Psoas muscle (tissue), 7 donors: ENCODE measurements at regions not wholly inside any gene's neighbourhood (a gene's known extent, or its start where the extent isn't known, plus 50 kb on each side); places are given as distances from the start of the nearest gene placed in this dataset.

Experiments
- ATAC-seq, 4 donors: fragments of 200-7000 bp; cut with Tn5 transposase; one replicate each; pipeline ENCODE4 v1.9.1; 2020; ENCODE audit warnings: moderate library complexity in 3 of 4, mild to moderate bottlenecking in 2 of 4
- DNase-seq, 2 donors: peaks; one replicate each; pipeline ENCODE4 v3.0.0-alpha.2; 2020
- H3K27ac ChIP-seq: fragments of 200-600 bp; one replicate; pipeline ENCODE4 v1.8.0; 2022
- H3K27me3 ChIP-seq, 3 donors: fragments of 200-600 bp in 1 of 3; one replicate each; pipeline versions ENCODE4 v1.6.1 to v1.8.0; 2013 to 2022; ENCODE audit warnings: low read length in 2 of 3, mild to moderate bottlenecking in 2 of 3, moderate library complexity in 1 of 3; ENCODE audit not compliant: insufficient read depth in 3 of 3
- H3K36me3 ChIP-seq, 2 donors: fragments of 200-600 bp in 1 of 2; one replicate each; pipeline versions ENCODE4 v1.6.1 to v1.8.0; 2013 to 2022; ENCODE audit warnings: low read depth in 1 of 2, mild to moderate bottlenecking in 1 of 2, moderate library complexity in 1 of 2; ENCODE audit not compliant: insufficient read depth in 1 of 2
- H3K4me1 ChIP-seq: fragments of 200-600 bp; one replicate; pipeline ENCODE4 v1.8.0; 2022
- H3K4me3 ChIP-seq: fragments of 200-600 bp; one replicate; pipeline ENCODE4 v1.8.0; 2022; ENCODE audit warnings: mild to moderate bottlenecking
- H3K9me3 ChIP-seq: fragments of 200-600 bp; one replicate; pipeline ENCODE4 v1.8.0; 2022
- CTCF ChIP-seq: fragments of 200-600 bp; IDR thresholded peaks from one replicate; pipeline ENCODE4 v1.8.0; 2022; ENCODE audit warnings: antibody characterized with exemption
- WGBS, 3 donors: extraction: QIAGEN DNeasy Blood & Tissue Kit; methylation state at CpG; one replicate each; pipeline versions ENCODE4 v1.1.6 to v1.1.7; 2013; 5-methylcytosine and 5-hydroxymethylcytosine counted together
- intact Hi-C, 2 donors: fragments of 100-400 bp; cut with DNase I; formaldehyde crosslinking; loops; one replicate each; pipeline versions ENCODE4 v1.11.0 to v1.14.2; 2022
- donor health status: healthy with polysubstance abuse.
- donor health status: DM: no; HTN: no; CAD: no; lungs with moderate emphysema.
- donor health status: Bipolar disorder and iron deficiency.
- donor health status: healthy.
- donor health status: DM: yes; HTN: yes; CAD: no.
- donor health status: DM: no; HTN: no; CAD: no.
- donor health status: DM: yes; HTN: yes; CAD: no.

GRCh38 chr12:84172823-84173424 lies 739.7 kb downstream of the SLC6A15 start:
- DNase-seq = no peak
- H3K36me3 ChIP-seq = no peaks in the 10 kb centered on the region
- 82 to 91% (median 82%) methylated on average over 4 of the region's 4 CpGs for WGBS, 3 donors
- H3K9me3 ChIP-seq = no peaks in the 10 kb centered on the region
- H3K27ac ChIP-seq = no peak overlapping the region
- intact Hi-C loops = no loop called here
- TF ChIP-seq CTCF = no peak
- ATAC-seq = no peak
- no peak overlapping the region for H3K4me3 ChIP-seq
- H3K4me1 ChIP-seq = no peaks in the 10 kb centered on the region
- no peaks in the 10 kb centered on the region for H3K27me3 ChIP-seq

- Histone ChIP-seq H3K9me3 (no peaks in the 10 kb centered on the region), H3K27me3 (no peaks in the 10 kb centered on the region), H3K4me3 (no peak overlapping the region), H3K27ac (no peak overlapping the region), H3K36me3 (no peaks in the 10 kb centered on the region), H3K4me1 (no peaks in the 10 kb centered on the region)
- TF ChIP-seq CTCF = no peak
- ATAC-seq (no peak), DNase-seq (no peak)
- intact Hi-C loops = no loop called here
- 9 to 24% (median 21%) methylated on average over 1 of the region's 1 CpG for WGBS, 3 donors
Observed at GRCh38 chr12:84166812-84167211, 745.8 kb downstream of the SLC6A15 start.

- TF ChIP-seq CTCF = no peak
- no peaks in the 10 kb centered on the region for H3K36me3 ChIP-seq
- H3K27me3 ChIP-seq = no peaks in the 10 kb centered on the region
- intact Hi-C loops = no loop called here
- 59 to 70% (median 69%) methylated on average over 2 of the region's 2 CpGs for WGBS, 3 donors
- no peaks in the 10 kb centered on the region for H3K4me1 ChIP-seq
- H3K27ac ChIP-seq = no peak overlapping the region
- ATAC-seq = no peak
- H3K9me3 ChIP-seq = no peaks in the 10 kb centered on the region
- H3K4me3 ChIP-seq = no peak overlapping the region
- DNase-seq = no peak
Observed at GRCh38 chr12:84165998-84166571, 746.5 kb downstream of the SLC6A15 start.

- Histone ChIP-seq H3K27ac (no peak overlapping the region), H3K4me1 (no peaks in the 10 kb centered on the region), H3K4me3 (no peak overlapping the region), H3K27me3 (no peaks in the 10 kb centered on the region), H3K9me3 (no peaks in the 10 kb centered on the region), H3K36me3 (no peaks in the 10 kb centered on the region)
- WGBS, 3 donors = 43 to 64% (median 46%) methylated on average over 2 of the region's 2 CpGs
- DNase-seq (no peak), ATAC-seq (no peak)
- intact Hi-C loops = no loop called here
- TF ChIP-seq CTCF = no peak
Observed at GRCh38 chr12:84161296-84161695, 751.3 kb downstream of the SLC6A15 start.

- intact Hi-C loops = no loop called here
- H3K4me1 ChIP-seq = no peaks in the 10 kb centered on the region
- H3K4me3 ChIP-seq = no peak overlapping the region
- H3K36me3 ChIP-seq = no peaks in the 10 kb centered on the region
- H3K27me3 ChIP-seq = no peaks in the 10 kb centered on the region
- no peak overlapping the region for H3K27ac ChIP-seq
- TF ChIP-seq CTCF = no peak
- H3K9me3 ChIP-seq = no peaks in the 10 kb centered on the region
- ATAC-seq = no peak
- WGBS, 3 donors = 88 to 93% (median 91%) methylated on average over 1 of the region's 1 CpG
- no peak for DNase-seq
Observed at GRCh38 chr12:84159260-84159659, 753.3 kb downstream of the SLC6A15 start.
